ENCODE measurements at regions not wholly inside any gene's neighbourhood (a gene's known extent, or its start where the extent isn't known, plus 50 kb on each side); places are given as distances from the start of the nearest gene placed in this dataset.

- TF ChIP-seq POLR2AphosphoS5 (IDR thresholded peaks at IDR 0.05; ENCODE audit: low read depth, low read length), result no peak
- no peak for TF ChIP-seq REST (IDR thresholded peaks at IDR 0.05; ENCODE audit: insufficient read depth in 1 of 2, low read depth in 2 of 2, low read length in 2 of 2)
- no peak for TF ChIP-seq TAF1 (IDR thresholded peaks at IDR 0.05; ENCODE audit: borderline replicate concordance, insufficient read depth, low read length)
Observed at GRCh38 chr1:83762039-83762365, 236.9 kb downstream of the TTLL7 start.
